ENCODE measurements at regions not wholly inside any gene's neighbourhood (a gene's known extent, or its start where the extent isn't known, plus 50 kb on each side); places are given as distances from the start of the nearest gene placed in this dataset.
A peak's percentile ranks its signal among the peaks of the same experiment; 100 is the strongest.
"Not testable (repeated sequence)": the region's sequence is repeated elsewhere in the genome, so short reads cannot be mapped to it uniquely, and the experiment has no call there.

- TF ChIP-seq REST (IDR thresholded peaks at IDR 0.05; ENCODE audit: unreplicated experiment) (no peak), STAT1 (IDR thresholded peaks at IDR 0.05; ENCODE audit: unreplicated experiment) (no peak), CREB1 (CRISPR knock-in tag; IDR thresholded peaks at IDR 0.05; ENCODE audit: low read depth) (no peak), JUNB (IDR thresholded peaks at IDR 0.05; ENCODE audit: unreplicated experiment) (no peak), CTCF (conservative IDR thresholded peaks at IDR 0.05; ENCODE audit: low read depth in 2 of 2) (no peak), NANOG (IDR thresholded peaks at IDR 0.05; ENCODE audit: borderline replicate concordance) (no peak), POLR2AphosphoS5 (IDR thresholded peaks at IDR 0.05; ENCODE audit: low read depth) (no peak), EZH2 (IDR thresholded peaks at IDR 0.05; ENCODE audit: low read depth, unreplicated experiment) (no peak)
Measured at GRCh38 chr16:22642416-22643088, 131.9 kb downstream of the NPIPB5 start (continued).

- not testable (repeated sequence) for H3K4me1 Mint-ChIP-seq; H3K27me3 ChIP-seq (ENCODE audit: insufficient read depth)
Measured at GRCh38 chr16:22643203-22643602, 132.5 kb downstream of the NPIPB5 start.

GRCh38 chr16:22643886-22644285 lies 133.2 kb downstream of the NPIPB5 start:
- Histone ChIP-seq H3K27me3 (ENCODE audit: insufficient read depth) (no peaks in the 10 kb centered on the region), H3K9me2 (ENCODE audit: insufficient read depth) (peaks cover 5% of the 10 kb centered on the region; the same call in 1 of the 2 replicates), H3K4me1 (ENCODE audit: insufficient read depth) (peaks cover 20% of the 10 kb centered on the region), H3K27ac (ENCODE audit: low read depth) (no peak overlapping the region), H3K79me2 (replicated peaks; ENCODE audit: insufficient read depth) (no peaks in the 10 kb centered on the region), H4K20me1 (replicated peaks; ENCODE audit: insufficient read depth) (no peaks in the 10 kb centered on the region), H3F3A (replicated peaks; ENCODE audit: low read depth) (no peaks in the 10 kb centered on the region), H2AFZ (no peak overlapping the region), H3K4me2 (no peak overlapping the region), H3K36me3 (ENCODE audit: insufficient read depth) (no peaks in the 10 kb centered on the region), H3K4me3 (no peak overlapping the region)
- no peaks in the 10 kb centered on the region for H3K4me1 Mint-ChIP-seq
- no peak overlapping the region for H3K27ac Mint-ChIP-seq
- ATAC-seq (no peak), DNase-seq (ENCODE audit: low spot score) (no peak)
- no peaks in the 10 kb centered on the region for H3K36me3 Mint-ChIP-seq (ENCODE audit: low read depth)
- H3K9me3 Mint-ChIP-seq, result no peaks in the 10 kb centered on the region
- no peak overlapping the region for H3K4me3 Mint-ChIP-seq
- no peaks in the 10 kb centered on the region for H3K27me3 Mint-ChIP-seq (ENCODE audit: insufficient read depth, low read depth, poor library complexity)
- TF ChIP-seq JUNB (IDR thresholded peaks at IDR 0.05; ENCODE audit: unreplicated experiment) (no peak), ETS1 (IDR thresholded peaks at IDR 0.05) (no peak), STAT1 (IDR thresholded peaks at IDR 0.05; ENCODE audit: unreplicated experiment) (no peak)

More at GRCh38 chr16:22643203-22643602, 132.5 kb downstream of the NPIPB5 start:
- H3K27ac ChIP-seq (ENCODE audit: low read depth); H3K27ac Mint-ChIP-seq; H4K20me1 ChIP-seq (replicated peaks; ENCODE audit: insufficient read depth); H3K79me2 ChIP-seq (replicated peaks; ENCODE audit: insufficient read depth); H3K4me3 ChIP-seq; H3K4me2 ChIP-seq; H3K4me3 Mint-ChIP-seq; H3K36me3 Mint-ChIP-seq (ENCODE audit: low read depth); H3K27me3 Mint-ChIP-seq (ENCODE audit: insufficient read depth, low read depth, poor library complexity); ATAC-seq; DNase-seq (ENCODE audit: low spot score); H3K9me3 Mint-ChIP-seq; H3F3A ChIP-seq (replicated peaks; ENCODE audit: low read depth); H3K36me3 ChIP-seq (ENCODE audit: insufficient read depth); H3K9me2 ChIP-seq (ENCODE audit: insufficient read depth): not testable (repeated sequence)
- Histone ChIP-seq H2AFZ (peak overlapping the region; percentile 38), H3K4me1 (ENCODE audit: insufficient read depth) (peaks cover 26% of the 10 kb centered on the region)
